ENCODE measurements at regions not wholly inside any gene's neighbourhood (a gene's known extent, or its start where the extent isn't known, plus 50 kb on each side); places are given as distances from the start of the nearest gene placed in this dataset.

DNA sequence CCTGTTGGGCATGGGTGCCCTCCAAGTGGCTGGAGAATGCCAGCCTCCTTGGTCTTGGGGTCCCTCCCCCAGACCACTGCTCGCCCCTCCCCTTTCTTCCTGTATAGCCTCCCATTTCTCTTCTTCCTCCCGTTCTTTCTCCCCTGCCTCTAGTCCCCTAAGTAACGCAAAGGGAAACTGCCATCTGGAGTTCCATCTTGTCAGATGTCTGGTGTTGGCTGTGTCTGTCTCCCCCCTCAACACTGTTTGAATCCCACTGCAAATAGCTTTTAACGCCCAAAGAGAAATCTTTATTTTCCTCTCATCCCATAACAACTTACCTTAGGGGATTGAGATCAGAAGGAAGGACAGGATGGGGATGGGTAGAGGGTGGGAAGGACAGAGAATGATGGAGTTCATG is 55.3 kb upstream of the CSF3R start:
- TF ChIP-seq CTCF (IDR thresholded peaks at IDR 0.05) = no peak
- no peak for TF ChIP-seq POLR2A (IDR thresholded peaks at IDR 0.05)

All from prostate gland (tissue), 2 donors.